Psoas muscle (tissue), 7 donors: ENCODE measurements at regions not wholly inside any gene's neighbourhood (a gene's known extent, or its start where the extent isn't known, plus 50 kb on each side); places are given as distances from the start of the nearest gene placed in this dataset.
"Not testable (repeated sequence)": the region's sequence is repeated elsewhere in the genome, so short reads cannot be mapped to it uniquely, and the experiment has no call there.

ENCODE experiments used
- ATAC-seq, 4 donors: fragments of 200-7000 bp; cut with Tn5 transposase; one replicate each; pipeline ENCODE4 v1.9.1; 2020; ENCODE audit warnings: moderate library complexity in 3 of 4, mild to moderate bottlenecking in 2 of 4
- DNase-seq, 2 donors: peaks; one replicate each; pipeline ENCODE4 v3.0.0-alpha.2; 2020
- H3K27ac ChIP-seq: fragments of 200-600 bp; one replicate; pipeline ENCODE4 v1.8.0; 2022
- H3K27me3 ChIP-seq, 3 donors: fragments of 200-600 bp in 1 of 3; one replicate each; pipeline versions ENCODE4 v1.6.1 to v1.8.0; 2013 to 2022; ENCODE audit warnings: low read length in 2 of 3, mild to moderate bottlenecking in 2 of 3, moderate library complexity in 1 of 3; ENCODE audit not compliant: insufficient read depth in 3 of 3
- H3K36me3 ChIP-seq, 2 donors: fragments of 200-600 bp in 1 of 2; one replicate each; pipeline versions ENCODE4 v1.6.1 to v1.8.0; 2013 to 2022; ENCODE audit warnings: low read depth in 1 of 2, mild to moderate bottlenecking in 1 of 2, moderate library complexity in 1 of 2; ENCODE audit not compliant: insufficient read depth in 1 of 2
- H3K4me1 ChIP-seq: fragments of 200-600 bp; one replicate; pipeline ENCODE4 v1.8.0; 2022
- H3K4me3 ChIP-seq: fragments of 200-600 bp; one replicate; pipeline ENCODE4 v1.8.0; 2022; ENCODE audit warnings: mild to moderate bottlenecking
- H3K9me3 ChIP-seq: fragments of 200-600 bp; one replicate; pipeline ENCODE4 v1.8.0; 2022
- WGBS, 3 donors: extraction: QIAGEN DNeasy Blood & Tissue Kit; methylation state at CpG; one replicate each; pipeline versions ENCODE4 v1.1.6 to v1.1.7; 2013; 5-methylcytosine and 5-hydroxymethylcytosine counted together
- intact Hi-C, 2 donors: fragments of 100-400 bp; cut with DNase I; formaldehyde crosslinking; loops; one replicate each; pipeline versions ENCODE4 v1.11.0 to v1.14.2; 2022
- TF ChIP-seq, protein P1 (sequence below): fragments of 200-600 bp; IDR thresholded peaks from one replicate; pipeline ENCODE4 v1.8.0; 2022; ENCODE audit warnings: antibody characterized with exemption
- donor health status: healthy with polysubstance abuse.
- donor health status: DM: no; HTN: no; CAD: no; lungs with moderate emphysema.
- donor health status: Bipolar disorder and iron deficiency.
- donor health status: healthy.
- donor health status: DM: yes; HTN: yes; CAD: no.
- donor health status: DM: no; HTN: no; CAD: no.
- donor health status: DM: yes; HTN: yes; CAD: no.

DNA sequence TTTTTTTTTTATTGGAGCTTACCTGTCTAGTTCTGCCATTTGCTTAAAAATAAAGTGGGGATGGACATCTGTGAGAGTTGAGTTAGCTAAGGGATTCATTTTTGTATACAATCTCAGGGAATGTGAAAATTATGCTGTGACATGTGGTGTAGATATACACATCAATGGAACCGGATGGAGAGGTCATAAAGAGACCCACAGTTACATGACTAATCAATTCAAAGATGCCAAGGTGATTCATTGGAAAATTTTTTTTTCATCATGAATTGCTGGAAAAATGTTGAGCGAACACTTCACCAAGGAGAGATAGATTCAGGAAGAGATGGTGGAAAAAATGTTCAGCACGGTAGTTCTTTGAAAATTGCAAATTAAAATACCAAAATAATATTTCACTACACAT, 605.4 kb upstream of the KIF2B start:
- peaks cover 12% of the 10 kb centered on the region for H3K9me3 ChIP-seq
- no peaks in the 10 kb centered on the region for H3K4me1 ChIP-seq
- ATAC-seq, result no peak
- no peak overlapping the region for H3K27ac ChIP-seq
- H3K36me3 ChIP-seq, result no peaks in the 10 kb centered on the region
- intact Hi-C loops, result no loop called here
- no peak for DNase-seq
- no peak overlapping the region for H3K4me3 ChIP-seq
- no peaks in the 10 kb centered on the region for H3K27me3 ChIP-seq
- WGBS, 3 donors, result 73 to 78% (median 77%) methylated on average over 3 of the region's 3 CpGs
- TF ChIP-seq, protein P1, sequence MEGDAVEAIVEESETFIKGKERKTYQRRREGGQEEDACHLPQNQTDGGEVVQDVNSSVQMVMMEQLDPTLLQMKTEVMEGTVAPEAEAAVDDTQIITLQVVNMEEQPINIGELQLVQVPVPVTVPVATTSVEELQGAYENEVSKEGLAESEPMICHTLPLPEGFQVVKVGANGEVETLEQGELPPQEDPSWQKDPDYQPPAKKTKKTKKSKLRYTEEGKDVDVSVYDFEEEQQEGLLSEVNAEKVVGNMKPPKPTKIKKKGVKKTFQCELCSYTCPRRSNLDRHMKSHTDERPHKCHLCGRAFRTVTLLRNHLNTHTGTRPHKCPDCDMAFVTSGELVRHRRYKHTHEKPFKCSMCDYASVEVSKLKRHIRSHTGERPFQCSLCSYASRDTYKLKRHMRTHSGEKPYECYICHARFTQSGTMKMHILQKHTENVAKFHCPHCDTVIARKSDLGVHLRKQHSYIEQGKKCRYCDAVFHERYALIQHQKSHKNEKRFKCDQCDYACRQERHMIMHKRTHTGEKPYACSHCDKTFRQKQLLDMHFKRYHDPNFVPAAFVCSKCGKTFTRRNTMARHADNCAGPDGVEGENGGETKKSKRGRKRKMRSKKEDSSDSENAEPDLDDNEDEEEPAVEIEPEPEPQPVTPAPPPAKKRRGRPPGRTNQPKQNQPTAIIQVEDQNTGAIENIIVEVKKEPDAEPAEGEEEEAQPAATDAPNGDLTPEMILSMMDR, result no peak

DNA sequence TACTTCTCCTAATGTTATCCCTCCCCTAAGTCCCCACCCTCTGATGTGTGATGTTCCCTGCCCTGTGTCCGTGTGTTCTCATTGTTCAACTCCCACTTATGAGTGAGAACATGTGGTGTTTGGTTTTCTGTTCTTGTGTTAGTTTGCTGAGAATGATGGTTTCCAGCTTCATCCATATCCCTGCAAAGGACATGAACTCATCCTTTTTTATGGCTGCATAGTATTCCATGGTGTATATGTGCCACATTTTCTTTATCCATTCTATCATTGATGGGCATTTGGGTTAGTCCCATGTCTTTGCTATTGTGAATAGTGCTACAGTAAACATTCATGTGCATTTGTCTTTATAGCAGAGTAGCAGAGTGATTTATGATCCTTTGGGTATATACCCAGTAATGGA, 613.8 kb upstream of the KIF2B start:
- H3K9me3 ChIP-seq, intact Hi-C loops, H3K36me3 ChIP-seq, H3K4me3 ChIP-seq, H3K27me3 ChIP-seq, H3K4me1 ChIP-seq, ATAC-seq, DNase-seq, H3K27ac ChIP-seq: not testable (repeated sequence)
- WGBS, 3 donors, result 86 to 93% (median 88%) methylated on average over 1 of the region's 1 CpG

DNA sequence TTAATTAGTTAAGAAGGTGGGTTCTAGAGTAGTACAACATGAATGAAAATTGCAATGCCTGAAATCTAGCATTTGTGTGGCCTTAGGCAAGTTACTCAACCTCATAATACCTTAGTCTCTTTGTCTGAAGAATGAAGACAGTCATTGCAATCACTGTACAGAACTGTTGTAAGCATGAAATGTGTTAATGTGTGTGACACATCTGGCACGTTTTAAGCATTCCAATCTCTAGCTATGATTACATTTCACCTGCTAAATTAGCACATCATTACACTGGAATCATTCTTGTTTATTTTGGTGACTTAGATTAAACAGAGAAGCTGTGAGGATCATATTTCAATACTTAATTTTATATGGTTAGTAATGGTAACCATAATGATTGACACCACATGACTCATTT, 629.7 kb upstream of the KIF2B start:
- Histone ChIP-seq H3K4me3 (no peak overlapping the region), H3K4me1 (no peaks in the 10 kb centered on the region), H3K36me3 (no peaks in the 10 kb centered on the region), H3K27ac (no peak overlapping the region), H3K9me3 (no peaks in the 10 kb centered on the region), H3K27me3 (no peaks in the 10 kb centered on the region)
- intact Hi-C loops, result no loop called here
- peak in 2 of 4 donors; percentile 37 to 41 for ATAC-seq
- WGBS, 3 donors, result 9 to 33% (median 21%) methylated on average over 1 of the region's 1 CpG
- no peak for DNase-seq
- TF ChIP-seq, protein P1, result no peak

DNA sequence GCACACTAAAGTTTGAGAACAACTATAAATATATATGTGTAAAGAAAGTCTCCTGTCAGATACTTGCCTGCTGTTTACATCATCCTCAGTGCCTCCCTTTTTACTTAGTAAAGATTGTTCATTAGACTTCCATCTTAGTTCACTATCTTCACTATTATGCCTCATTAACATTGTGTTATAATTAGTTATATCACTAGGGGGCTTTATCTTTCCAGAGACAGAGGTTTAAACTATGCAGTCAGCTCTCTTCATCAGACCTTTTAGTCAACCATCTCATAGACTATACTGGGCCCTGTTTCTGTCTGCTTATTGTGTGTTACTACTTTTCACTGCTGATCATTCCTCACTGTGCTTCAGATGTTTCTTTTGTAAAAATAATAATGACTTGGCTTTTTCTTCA, 630.8 kb upstream of the KIF2B start:
- TF ChIP-seq, protein P1, result no peak
- no peak overlapping the region for H3K27ac ChIP-seq
- no peaks in the 10 kb centered on the region for H3K4me1 ChIP-seq
- no peak for ATAC-seq
- H3K4me3 ChIP-seq, result no peak overlapping the region
- intact Hi-C loops, result no loop called here
- H3K36me3 ChIP-seq, result no peaks in the 10 kb centered on the region
- DNase-seq, result no peak
- H3K9me3 ChIP-seq, result no peaks in the 10 kb centered on the region
- H3K27me3 ChIP-seq, result no peaks in the 10 kb centered on the region

DNA sequence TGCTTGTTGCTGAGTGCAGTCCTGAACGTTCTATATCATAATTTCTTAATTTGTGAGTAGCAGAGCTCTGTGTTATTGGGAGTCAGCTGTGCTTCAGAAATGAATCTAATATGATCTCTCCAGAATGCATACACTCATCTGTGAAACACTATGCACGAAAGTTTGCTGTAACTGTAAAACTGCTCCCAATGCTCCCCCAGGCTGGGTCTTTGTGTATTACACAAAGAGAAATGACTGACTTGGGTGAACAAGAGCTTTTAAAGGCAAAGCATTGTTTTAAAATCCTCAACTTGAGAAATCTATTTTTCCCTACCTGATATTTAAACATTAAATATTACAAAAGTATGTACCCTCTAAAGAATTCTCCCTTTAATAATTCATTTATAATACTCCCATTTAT, 636.7 kb upstream of the KIF2B start:
- H3K27me3 ChIP-seq, result no peaks in the 10 kb centered on the region
- no peak overlapping the region for H3K4me3 ChIP-seq
- H3K36me3 ChIP-seq, result no peaks in the 10 kb centered on the region
- TF ChIP-seq, protein P1, result no peak
- H3K27ac ChIP-seq, result no peak overlapping the region
- intact Hi-C loops, result no loop called here
- ATAC-seq, result no peak
- DNase-seq, result no peak
- 12 to 35% (median 25%) methylated on average over 2 of the region's 2 CpGs for WGBS, 3 donors
- no peaks in the 10 kb centered on the region for H3K4me1 ChIP-seq
- H3K9me3 ChIP-seq, result no peaks in the 10 kb centered on the region
